Epithelial cell of esophagus (primary cell): ENCODE measurements at regions not wholly inside any gene's neighbourhood (a gene's known extent, or its start where the extent isn't known, plus 50 kb on each side); places are given as distances from the start of the nearest gene placed in this dataset.

Experiments used
- DNase-seq: peaks from one replicate; pipeline ENCODE4 v3.0.0; 2010; ENCODE audit warnings: low read depth
- H3K4me3 ChIP-seq: 2 replicates; pipeline ENCODE4 v1.5.1; 2011; ENCODE audit warnings: mild to moderate bottlenecking, low read length, control low read depth
- CTCF ChIP-seq: IDR thresholded peaks from 2 replicates; pipeline ENCODE4 v1.5.1; 2011; ENCODE audit warnings: low read depth, mild to moderate bottlenecking, low read length, control low read depth, inconsistent platforms; ENCODE audit not compliant: insufficient read depth; ENCODE audit errors: missing control alignments

GRCh38 chr11:97234016-97234415 is 844.2 kb downstream of the JRKL start:
- H3K4me3 ChIP-seq = no peak overlapping the region
- TF ChIP-seq CTCF = no peak
- no peak for DNase-seq

DNA sequence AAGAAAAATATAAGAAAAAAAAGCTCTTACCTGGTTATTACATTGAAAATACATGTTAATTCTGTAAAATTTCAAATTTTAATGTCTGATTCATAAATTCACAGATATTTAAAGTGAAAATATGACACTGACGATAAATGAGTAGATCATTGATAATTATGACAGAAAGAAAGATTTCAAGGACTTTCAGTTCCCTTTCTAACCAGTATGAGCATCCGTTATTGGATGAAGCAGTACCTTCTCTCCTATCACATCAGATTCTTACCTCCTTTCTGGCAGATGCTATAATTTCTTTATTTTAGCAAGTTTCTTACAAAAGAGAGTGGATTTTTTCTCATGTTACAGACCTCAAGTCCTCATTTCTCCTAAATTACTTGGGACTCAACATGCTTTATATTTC is 847.3 kb downstream of the JRKL start:
- TF ChIP-seq CTCF = no peak
- H3K4me3 ChIP-seq = no peak overlapping the region
- no peak for DNase-seq

DNA sequence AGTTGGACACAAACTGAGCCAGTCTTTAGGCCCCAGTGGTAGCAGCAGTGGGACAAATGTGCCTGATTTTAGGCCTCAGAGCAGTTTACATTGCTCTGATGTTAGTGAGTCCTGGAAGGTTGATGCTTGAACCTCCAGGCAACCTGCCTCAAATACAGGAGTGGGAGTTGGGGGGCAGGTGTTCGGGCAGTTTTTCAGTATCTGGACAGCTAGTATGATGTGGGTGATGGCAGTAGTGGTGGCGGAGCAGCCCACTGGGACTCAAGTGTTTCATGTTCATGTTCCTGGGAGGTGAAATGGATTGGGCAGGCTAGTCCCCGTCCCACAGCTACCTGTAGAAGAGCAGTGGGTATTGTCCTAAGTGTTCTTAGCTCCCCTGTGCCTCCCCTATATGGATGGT is 857.8 kb downstream of the JRKL start:
- no peak for TF ChIP-seq CTCF
- DNase-seq = no peak
- no peak overlapping the region for H3K4me3 ChIP-seq

GRCh38 chr11:97254790-97255189 is 865.0 kb downstream of the JRKL start:
- no peak for TF ChIP-seq CTCF
- no peak overlapping the region for H3K4me3 ChIP-seq
- DNase-seq = no peak

- DNase-seq = no peak
- no peak for TF ChIP-seq CTCF
Measured at GRCh38 chr11:97259434-97259833, 869.6 kb downstream of the JRKL start.

DNA sequence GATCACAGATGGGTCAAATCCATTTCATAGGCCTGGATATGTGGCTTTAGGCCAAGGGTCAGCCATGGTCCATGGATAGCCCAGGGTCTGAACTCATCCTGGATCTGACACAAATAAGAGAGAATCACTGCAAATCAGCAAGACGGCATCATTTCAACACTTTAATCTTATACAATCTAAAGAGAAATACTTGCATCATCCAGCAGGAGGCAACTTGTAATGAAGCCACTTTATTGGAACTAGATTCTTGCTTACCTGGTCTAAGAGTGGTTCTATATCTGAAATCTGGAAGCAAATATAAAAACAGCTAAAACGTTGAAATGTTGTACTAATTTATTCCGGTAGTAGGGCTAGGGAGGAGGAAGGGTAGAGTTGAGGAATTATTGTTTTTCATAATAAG is 870.1 kb downstream of the JRKL start:
- no peak for TF ChIP-seq CTCF
- no peak overlapping the region for H3K4me3 ChIP-seq
- no peak for DNase-seq

More at GRCh38 chr11:97259434-97259833, 869.6 kb downstream of the JRKL start:
- H3K4me3 ChIP-seq = no peak overlapping the region

- no peak for TF ChIP-seq CTCF
- no peak overlapping the region for H3K4me3 ChIP-seq
- DNase-seq = no peak
Measured at GRCh38 chr11:97263183-97263858, 873.5 kb downstream of the JRKL start.
